ENCODE measurements at regions not wholly inside any gene's neighbourhood (a gene's known extent, or its start where the extent isn't known, plus 50 kb on each side); places are given as distances from the start of the nearest gene placed in this dataset.
"Not testable (repeated sequence)": the region's sequence is repeated elsewhere in the genome, so short reads cannot be mapped to it uniquely, and the experiment has no call there.

- Histone ChIP-seq H3K4me3 (ENCODE audit: low read depth, low read length, poor library complexity, severe bottlenecking) (no peak overlapping the region), H3K27me3 (replicated peaks; ENCODE audit: insufficient read depth, low read depth, low read length, poor library complexity) (no peaks in the 10 kb centered on the region), H3K27ac (ENCODE audit: low read depth, low read length, poor library complexity, severe bottlenecking) (no peak overlapping the region), H3K4me1 (ENCODE audit: insufficient read depth, low read length, poor library complexity, severe bottlenecking) (no peaks in the 10 kb centered on the region), H3K36me3 (ENCODE audit: insufficient read depth, low read length, poor library complexity, severe bottlenecking) (no peaks in the 10 kb centered on the region), H3K9me3 (ENCODE audit: low read depth, low read length, poor library complexity, severe bottlenecking) (peaks cover 6% of the 10 kb centered on the region)
- intact Hi-C loops (cut with micrococcal nuclease; ENCODE audit: unreplicated experiment), result loop anchor here (10.0 kb wide), 1 partner anchor 441 kb away; no protein-coding TSS in a partner anchor
- TF ChIP-seq EZH2 (IDR thresholded peaks at IDR 0.05; ENCODE audit: borderline replicate concordance, low read depth, low read length, poor library complexity, severe bottlenecking), result no peak
- no peak for TF ChIP-seq CTCF (conservative IDR thresholded peaks at IDR 0.05; ENCODE audit: low read depth, low read length)
- ChIA-PET CTCF (no interaction called here), POLR2A (ENCODE audit: low non-redundant PET) (no interaction called here)
- no peak for DNase-seq (ENCODE audit: low spot score)
- BruUV-seq (replicated peaks), result no TSS peak
Observed at GRCh38 chr2:129404000-129404685, 575.3 kb upstream of the RAB6C start.

DNA sequence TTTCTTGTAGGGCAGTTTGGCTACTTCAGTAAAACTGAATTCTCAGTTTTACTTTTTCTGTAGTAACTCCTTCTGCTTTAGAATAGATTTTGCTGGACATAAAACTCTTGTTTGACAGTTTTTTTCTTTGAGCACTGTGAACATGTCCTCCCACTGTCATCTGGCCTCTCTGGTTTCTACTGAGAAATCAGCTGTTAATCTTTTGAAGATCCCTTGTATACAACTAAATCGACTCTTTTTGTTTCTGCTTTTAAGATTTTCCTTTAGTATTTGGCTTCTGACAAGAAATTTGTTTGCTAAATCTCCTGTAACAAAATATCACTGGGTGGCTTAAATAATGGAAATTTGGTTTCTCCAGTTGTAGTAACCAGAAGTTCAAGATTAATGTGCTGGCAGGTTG is 570.9 kb upstream of the RAB6C start:
- intact Hi-C loops (cut with micrococcal nuclease; ENCODE audit: unreplicated experiment), result loop anchor here (10.0 kb wide), 1 partner anchor 436 kb away; no protein-coding TSS in a partner anchor
- Histone ChIP-seq H3K27ac (ENCODE audit: low read depth, low read length, poor library complexity, severe bottlenecking) (no peak overlapping the region), H3K36me3 (ENCODE audit: insufficient read depth, low read length, poor library complexity, severe bottlenecking) (no peaks in the 10 kb centered on the region), H3K9me3 (ENCODE audit: low read depth, low read length, poor library complexity, severe bottlenecking) (peaks cover 6% of the 10 kb centered on the region), H3K27me3 (replicated peaks; ENCODE audit: insufficient read depth, low read depth, low read length, poor library complexity) (no peaks in the 10 kb centered on the region), H3K4me3 (ENCODE audit: low read depth, low read length, poor library complexity, severe bottlenecking) (no peak overlapping the region), H3K4me1 (ENCODE audit: insufficient read depth, low read length, poor library complexity, severe bottlenecking) (no peaks in the 10 kb centered on the region)
- BruUV-seq (replicated peaks), result no TSS peak
- TF ChIP-seq EZH2 (IDR thresholded peaks at IDR 0.05; ENCODE audit: borderline replicate concordance, low read depth, low read length, poor library complexity, severe bottlenecking), result no peak
- no peak for TF ChIP-seq CTCF (conservative IDR thresholded peaks at IDR 0.05; ENCODE audit: low read depth, low read length)
- CTCF ChIA-PET, result no interaction called here
- no peak for DNase-seq (ENCODE audit: low spot score)
- POLR2A ChIA-PET (ENCODE audit: low non-redundant PET), result no interaction called here

DNA sequence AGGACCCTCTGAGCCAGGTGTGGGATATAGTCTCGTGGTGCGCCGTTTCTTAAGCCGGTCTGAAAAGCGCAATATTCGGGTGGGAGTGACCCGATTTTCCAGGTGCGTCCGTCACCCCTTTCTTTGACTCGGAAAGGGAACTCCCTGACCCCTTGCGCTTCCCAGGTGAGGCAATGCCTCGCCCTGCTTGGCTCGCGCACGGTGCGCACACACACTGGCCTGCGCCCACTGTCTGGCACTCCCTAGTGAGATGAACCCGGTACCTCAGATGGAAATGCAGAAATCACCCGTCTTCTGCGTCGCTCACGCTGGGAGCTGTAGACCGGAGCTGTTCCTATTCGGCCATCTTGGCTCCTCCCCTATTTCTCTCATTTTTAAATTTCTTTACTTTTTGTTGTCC is 562.4 kb upstream of the RAB6C start:
- H3K4me3 ChIP-seq (ENCODE audit: low read depth, low read length, poor library complexity, severe bottlenecking); H3K9me3 ChIP-seq (ENCODE audit: low read depth, low read length, poor library complexity, severe bottlenecking); POLR2A ChIA-PET (ENCODE audit: low non-redundant PET); H3K27ac ChIP-seq (ENCODE audit: low read depth, low read length, poor library complexity, severe bottlenecking); DNase-seq (ENCODE audit: low spot score); intact Hi-C loops (cut with micrococcal nuclease; ENCODE audit: unreplicated experiment); H3K4me1 ChIP-seq (ENCODE audit: insufficient read depth, low read length, poor library complexity, severe bottlenecking); H3K36me3 ChIP-seq (ENCODE audit: insufficient read depth, low read length, poor library complexity, severe bottlenecking); CTCF ChIA-PET; BruUV-seq (replicated peaks): not testable (repeated sequence)
- peaks cover 26% of the 10 kb centered on the region for H3K27me3 ChIP-seq (replicated peaks; ENCODE audit: insufficient read depth, low read depth, low read length, poor library complexity)

- ChIA-PET POLR2A (ENCODE audit: low non-redundant PET) (no interaction called here), CTCF (no interaction called here)
- intact Hi-C loops (cut with micrococcal nuclease; ENCODE audit: unreplicated experiment), result no loop called here
- H3K4me3 ChIP-seq (ENCODE audit: low read depth, low read length, poor library complexity, severe bottlenecking), result no peak overlapping the region
- H3K27ac ChIP-seq (ENCODE audit: low read depth, low read length, poor library complexity, severe bottlenecking), result no peak overlapping the region
- no peaks in the 10 kb centered on the region for H3K4me1 ChIP-seq (ENCODE audit: insufficient read depth, low read length, poor library complexity, severe bottlenecking)
- no peaks in the 10 kb centered on the region for H3K36me3 ChIP-seq (ENCODE audit: insufficient read depth, low read length, poor library complexity, severe bottlenecking)
- no TSS peak for BruUV-seq (replicated peaks)
- H3K27me3 ChIP-seq (replicated peaks; ENCODE audit: insufficient read depth, low read depth, low read length, poor library complexity), result peaks cover 26% of the 10 kb centered on the region
- TF ChIP-seq CTCF (conservative IDR thresholded peaks at IDR 0.05; ENCODE audit: low read depth, low read length), result no peak
- no peak for TF ChIP-seq EZH2 (IDR thresholded peaks at IDR 0.05; ENCODE audit: borderline replicate concordance, low read depth, low read length, poor library complexity, severe bottlenecking)
- no peaks in the 10 kb centered on the region for H3K9me3 ChIP-seq (ENCODE audit: low read depth, low read length, poor library complexity, severe bottlenecking)
- no peak for DNase-seq (ENCODE audit: low spot score)
Observed at GRCh38 chr2:129422028-129422427, 557.4 kb upstream of the RAB6C start.

All from A673 (cell line).